HCT116 (cell line): ENCODE measurements at regions not wholly inside any gene's neighbourhood (a gene's known extent, or its start where the extent isn't known, plus 50 kb on each side); places are given as distances from the start of the nearest gene placed in this dataset.

ENCODE experiments used
- ATAC-seq: fragments of 200-7000 bp; cut with Tn5 transposase; 2 replicates; pipeline ENCODE4 v1.9.1; 2020; ENCODE audit warnings: mild to moderate bottlenecking, moderate library complexity
- BruUV-seq: library from RNA; stranded (reverse); fragments of 400-500 nt; replicated peaks from 2 replicates; lab custom pipeline; 2021; lab: Mats Ljungman, UMichigan
- CTCF ChIA-PET: fragments of 300-600 bp; sonication (Branson Sonifier 250); formaldehyde crosslinking; loops from one replicate; lab custom pipeline; 2021; ENCODE audit warnings: antibody characterized with exemption; lab: Charles Lee
- POLR2A ChIA-PET: fragments of 300-600, 350-600 bp; sonication (Branson Sonifier 250); formaldehyde crosslinking; loops from one replicate; lab custom pipeline; 2021; ENCODE audit warnings: antibody characterized with exemption; lab: Charles Lee
- RAD21 ChIA-PET, 2 experiments: fragments of 300-600 bp; sonication (Branson Sonifier 250); formaldehyde crosslinking; loops; one replicate each; lab custom pipeline; 2023; ENCODE audit warnings: low total read pairs in 2 of 2; ENCODE audit not compliant: uncharacterized antibody in 2 of 2, unreplicated experiment in 2 of 2, low non-redundant PET in 1 of 2; lab: Charles Lee
- DNase-seq: peaks from one replicate; pipeline ENCODE4 v3.0.0-alpha.2; 2010; ENCODE audit warnings: low read depth, low spot score
- H2AFZ ChIP-seq: fragments of 200-600 bp; shearing (Covaris generic), sonication (generic); 2 replicates; pipeline ENCODE4 v1.6.1; 2017; ENCODE audit warnings: low read depth, mixed run types, mixed read lengths, antibody characterized with exemption, low read length; ENCODE audit not compliant: poor library complexity, severe bottlenecking
- H3K27ac ChIP-seq: 2 replicates; pipeline ENCODE4 v1.5.1; 2012; ENCODE audit warnings: low read depth, low read length
- H3K27me3 ChIP-seq: fragments of 200-600 bp; sonication (generic); 2 replicates; pipeline ENCODE4 v1.6.1; 2016; ENCODE audit warnings: mixed run types, low read length, mixed read lengths; ENCODE audit not compliant: insufficient read depth
- H3K36me3 ChIP-seq, 2 experiments: fragments of 200-500 bp in 1 of 2; fragments of 200-600 bp in 1 of 2; sonication (Bioruptor generic) in 1 of 2; sonication (generic) in 1 of 2; 2 replicates each; pipeline versions ENCODE4 v1.5.1 to v1.6.1; 2014 to 2016; ENCODE audit warnings: low read length in 2 of 2, inconsistent platforms in 1 of 2, mixed read lengths in 1 of 2, mixed run types in 1 of 2; ENCODE audit not compliant: insufficient read depth in 2 of 2, control insufficient read depth in 1 of 2
- H3K4me1 ChIP-seq, 2 experiments: fragments of 200-600 bp in 1 of 2; sonication (generic) in 1 of 2; 2 replicates each; pipeline versions ENCODE4 v1.5.1 to v1.6.1; 2012 to 2017; ENCODE audit warnings: low read length in 2 of 2, inconsistent platforms in 1 of 2, mild to moderate bottlenecking in 1 of 2, mixed read lengths in 1 of 2, mixed run types in 1 of 2, moderate library complexity in 1 of 2; ENCODE audit not compliant: insufficient read depth in 2 of 2, control insufficient read depth in 1 of 2
- H3K4me2 ChIP-seq: fragments of 200-600 bp; sonication (generic); 2 replicates; pipeline ENCODE4 v1.6.1; 2017; ENCODE audit warnings: mixed run types, low read length, mixed read lengths
- H3K4me3 ChIP-seq, 2 experiments: fragments of 200-600 bp in 1 of 2; sonication (generic) in 1 of 2; replicated peaks in 1 of 2; 2 replicates each; pipeline ENCODE4 v1.5.1; 2011 to 2016; ENCODE audit warnings: low read length in 2 of 2, control low read depth in 1 of 2, low read depth in 1 of 2, mild to moderate bottlenecking in 1 of 2, mixed read lengths in 1 of 2, mixed run types in 1 of 2
- H3K79me2 ChIP-seq: fragments of 200-600 bp; sonication (generic); 2 replicates; pipeline ENCODE4 v1.6.1; 2017; ENCODE audit warnings: mild to moderate bottlenecking, mixed run types, low read length, moderate library complexity, mixed read lengths; ENCODE audit not compliant: insufficient read depth
- H3K9ac ChIP-seq: fragments of 200-600 bp; sonication (generic); 2 replicates; pipeline ENCODE4 v1.6.1; 2016; ENCODE audit warnings: low read length, mixed read lengths
- H3K9me2 ChIP-seq: fragments of 200-600 bp; sonication (generic), shearing (Covaris generic); 2 replicates; pipeline ENCODE4 v1.6.1; 2017; ENCODE audit warnings: mixed run types, mild to moderate bottlenecking, moderate library complexity; ENCODE audit not compliant: insufficient read depth
- H3K9me3 ChIP-seq, 2 experiments: fragments of 200-500 bp in 1 of 2; fragments of 200-600 bp in 1 of 2; sonication (Bioruptor generic) in 1 of 2; sonication (generic) in 1 of 2; 2 replicates each; pipeline ENCODE4 v1.6.1; 2014 to 2017; ENCODE audit warnings: low read length in 2 of 2, mixed read lengths in 2 of 2, inconsistent platforms in 1 of 2, low read depth in 1 of 2, mild to moderate bottlenecking in 1 of 2, mixed run types in 1 of 2, moderate library complexity in 1 of 2; ENCODE audit not compliant: control insufficient read depth in 1 of 2, insufficient read depth in 1 of 2
- H4K20me1 ChIP-seq: fragments of 200-600 bp; sonication (generic), shearing (Covaris generic); 2 replicates; pipeline ENCODE4 v1.6.1; 2017; ENCODE audit warnings: mixed run types, mild to moderate bottlenecking, moderate library complexity; ENCODE audit not compliant: insufficient read depth
- ATF3 ChIP-seq: IDR thresholded peaks from 2 replicates; pipeline ENCODE4 v1.6.1; 2012
- CEBPB ChIP-seq: IDR thresholded peaks from 2 replicates; pipeline ENCODE4 v1.6.1; 2012; ENCODE audit warnings: low read depth
- ELF1 ChIP-seq: IDR thresholded peaks from 2 replicates; pipeline ENCODE4 v1.6.1; 2012; ENCODE audit warnings: low read depth, borderline replicate concordance
- EZH2 ChIP-seq: fragments of 200-600 bp; sonication (generic); IDR thresholded peaks from 2 replicates; pipeline ENCODE4 v1.6.1; 2017; ENCODE audit warnings: antibody characterized with exemption, mixed run types
- EZH2phosphoT487 ChIP-seq: fragments of 200-600 bp; IDR thresholded peaks from 2 replicates; pipeline ENCODE4 v1.6.1; 2018; ENCODE audit warnings: antibody characterized with exemption, borderline replicate concordance
- FOSL1 ChIP-seq: IDR thresholded peaks from 2 replicates; pipeline ENCODE4 v1.6.1; 2012; ENCODE audit warnings: low read depth
- JUND ChIP-seq: IDR thresholded peaks from 2 replicates; pipeline ENCODE4 v1.6.1; 2012
- MAX ChIP-seq: IDR thresholded peaks from 2 replicates; pipeline ENCODE4 v1.6.1; 2012
- POLR2AphosphoS5 ChIP-seq: IDR thresholded peaks from 2 replicates; pipeline ENCODE4 v1.6.1; 2011; ENCODE audit warnings: mild to moderate bottlenecking, low read depth, low read length, moderate library complexity
- RAD21 ChIP-seq: IDR thresholded peaks from 2 replicates; pipeline ENCODE4 v1.6.1; 2012; ENCODE audit warnings: low read depth, mild to moderate bottlenecking
- SP1 ChIP-seq: IDR thresholded peaks from 2 replicates; pipeline ENCODE4 v1.6.1; 2012; ENCODE audit warnings: low read depth
- SRF ChIP-seq: IDR thresholded peaks from 2 replicates; pipeline ENCODE4 v1.6.1; 2012; ENCODE audit warnings: low read depth
- TCF7L2 ChIP-seq: IDR thresholded peaks from 2 replicates; pipeline ENCODE4 v1.7.0; 2011; ENCODE audit warnings: borderline replicate concordance, inconsistent platforms; ENCODE audit not compliant: insufficient read depth, insufficient read length; ENCODE audit errors: extremely low read depth
- YY1 ChIP-seq: IDR thresholded peaks from 2 replicates; pipeline ENCODE4 v1.6.1; 2011; ENCODE audit warnings: low read length, low read depth, moderate library complexity, mild to moderate bottlenecking; ENCODE audit not compliant: insufficient replicate concordance; ENCODE audit errors: extremely low read depth
- ZFX ChIP-seq: fragments of 450-650 bp; IDR thresholded peaks from 2 replicates; pipeline ENCODE4 v1.6.1; 2017
- ZNF274 ChIP-seq: fragments of 200-500 bp; sonication (Bioruptor generic); IDR thresholded peaks from 2 replicates; pipeline ENCODE4 v1.6.1; 2014; ENCODE audit warnings: mild to moderate bottlenecking, low read depth, low read length, inconsistent platforms
- intact Hi-C: fragments of 100-400 bp; cut with micrococcal nuclease; formaldehyde crosslinking; loops from 2 replicates; pipeline ENCODE4 v1.10.0; 2022
- TF ChIP-seq, protein P1 (sequence below): IDR thresholded peaks from 2 replicates; pipeline ENCODE4 v1.6.1; 2012; ENCODE audit warnings: low read depth

DNA sequence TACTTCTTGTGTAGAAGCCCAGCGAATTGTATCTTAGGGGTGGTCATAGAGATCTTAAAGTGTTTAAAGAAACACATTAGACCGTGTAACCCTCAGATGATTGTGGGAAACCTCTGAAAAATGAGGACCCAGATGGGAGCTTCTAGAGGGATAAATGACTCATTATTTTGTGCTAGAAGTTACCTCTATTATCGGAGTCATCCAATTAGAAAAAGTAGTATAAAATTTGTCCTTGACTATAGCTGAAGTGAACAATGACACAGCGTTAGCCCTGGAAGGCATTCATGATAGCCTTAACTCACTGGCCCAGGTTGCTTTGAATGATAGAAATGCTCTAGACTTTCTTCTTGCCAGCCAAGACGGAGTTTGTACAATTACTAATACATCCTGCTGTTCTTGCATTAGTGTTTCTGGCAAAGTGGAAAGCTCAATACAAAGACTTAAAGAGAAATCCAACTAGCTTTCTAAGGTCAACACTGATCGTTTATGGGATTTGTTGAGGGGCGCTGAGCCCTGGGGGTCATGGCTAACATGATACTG lies 178.9 kb upstream of the VEGFC start:
- Histone ChIP-seq H3K4me2 (no peak overlapping the region), H3K27ac (no peak overlapping the region), H3K9me3 (no peaks in the 10 kb centered on the region), H3K79me2 (no peaks in the 10 kb centered on the region), H3K9me2 (no peaks in the 10 kb centered on the region), H4K20me1 (no peaks in the 10 kb centered on the region), H3K36me3 (no peaks in the 10 kb centered on the region), H2AFZ (no peak overlapping the region), H3K4me1 (no peaks in the 10 kb centered on the region), H3K4me3 (no peak overlapping the region), H3K27me3 (no peaks in the 10 kb centered on the region), H3K9ac (no peak overlapping the region)
- intact Hi-C loops: no loop called here
- RAD21 ChIA-PET: no interaction called here
- TF ChIP-seq JUND (no peak), CEBPB (no peak), TCF7L2 (no peak), FOSL1 (no peak), ZFX (no peak), EZH2phosphoT487 (no peak), POLR2AphosphoS5 (no peak), YY1 (no peak), SP1 (no peak)
- POLR2A ChIA-PET: no interaction called here
- DNase-seq (no peak), ATAC-seq (no peak)
- CTCF ChIA-PET: no interaction called here
- no TSS peak for BruUV-seq

DNA sequence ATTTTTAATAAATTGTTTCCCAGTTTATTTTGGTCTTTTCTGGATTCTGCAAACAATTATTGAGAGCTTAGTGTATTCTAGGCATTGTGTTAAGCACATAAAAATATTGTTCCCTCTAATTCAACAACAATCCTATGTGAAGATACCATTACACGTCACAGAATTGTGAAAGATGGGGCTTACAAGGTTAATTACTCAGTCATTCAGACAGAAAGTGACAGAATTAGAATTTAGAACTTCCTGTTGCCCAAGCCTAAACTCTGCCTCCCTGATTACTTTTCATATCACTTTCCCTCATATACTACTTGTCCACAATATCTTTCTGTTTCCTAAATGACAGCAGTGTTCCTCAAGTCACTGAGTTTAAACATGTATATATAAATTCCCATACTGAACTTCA lies 186.7 kb upstream of the VEGFC start:
- no peak overlapping the region for H3K9ac ChIP-seq
- no peak overlapping the region for H3K4me3 ChIP-seq
- H3K4me1 ChIP-seq: no peaks in the 10 kb centered on the region
- no peak overlapping the region for H2AFZ ChIP-seq
- no peaks in the 10 kb centered on the region for H3K27me3 ChIP-seq
- no peak for ATAC-seq
- POLR2A ChIA-PET: no interaction called here
- no peaks in the 10 kb centered on the region for H4K20me1 ChIP-seq
- CTCF ChIA-PET: interaction anchor here (1.6 kb wide), 1 partner anchor 16 kb away, joined by 7 read pairs; no protein-coding TSS in a partner anchor
- DNase-seq: no peak
- no peaks in the 10 kb centered on the region for H3K36me3 ChIP-seq
- intact Hi-C loops: no loop called here
- no peak overlapping the region for H3K27ac ChIP-seq
- RAD21 ChIA-PET: no interaction called here
- no peaks in the 10 kb centered on the region for H3K79me2 ChIP-seq
- H3K9me3 ChIP-seq: no peaks in the 10 kb centered on the region
- H3K9me2 ChIP-seq: no peaks in the 10 kb centered on the region
- no TSS peak for BruUV-seq
- H3K4me2 ChIP-seq: no peak overlapping the region
- no peak for TF ChIP-seq YY1
- TF ChIP-seq ZFX: no peak
- no peak for TF ChIP-seq SRF
- no peak for TF ChIP-seq SP1
- no peak for TF ChIP-seq MAX
- TF ChIP-seq FOSL1: no peak
- TF ChIP-seq RAD21: no peak
- TF ChIP-seq ATF3: no peak
- TF ChIP-seq, protein P1, sequence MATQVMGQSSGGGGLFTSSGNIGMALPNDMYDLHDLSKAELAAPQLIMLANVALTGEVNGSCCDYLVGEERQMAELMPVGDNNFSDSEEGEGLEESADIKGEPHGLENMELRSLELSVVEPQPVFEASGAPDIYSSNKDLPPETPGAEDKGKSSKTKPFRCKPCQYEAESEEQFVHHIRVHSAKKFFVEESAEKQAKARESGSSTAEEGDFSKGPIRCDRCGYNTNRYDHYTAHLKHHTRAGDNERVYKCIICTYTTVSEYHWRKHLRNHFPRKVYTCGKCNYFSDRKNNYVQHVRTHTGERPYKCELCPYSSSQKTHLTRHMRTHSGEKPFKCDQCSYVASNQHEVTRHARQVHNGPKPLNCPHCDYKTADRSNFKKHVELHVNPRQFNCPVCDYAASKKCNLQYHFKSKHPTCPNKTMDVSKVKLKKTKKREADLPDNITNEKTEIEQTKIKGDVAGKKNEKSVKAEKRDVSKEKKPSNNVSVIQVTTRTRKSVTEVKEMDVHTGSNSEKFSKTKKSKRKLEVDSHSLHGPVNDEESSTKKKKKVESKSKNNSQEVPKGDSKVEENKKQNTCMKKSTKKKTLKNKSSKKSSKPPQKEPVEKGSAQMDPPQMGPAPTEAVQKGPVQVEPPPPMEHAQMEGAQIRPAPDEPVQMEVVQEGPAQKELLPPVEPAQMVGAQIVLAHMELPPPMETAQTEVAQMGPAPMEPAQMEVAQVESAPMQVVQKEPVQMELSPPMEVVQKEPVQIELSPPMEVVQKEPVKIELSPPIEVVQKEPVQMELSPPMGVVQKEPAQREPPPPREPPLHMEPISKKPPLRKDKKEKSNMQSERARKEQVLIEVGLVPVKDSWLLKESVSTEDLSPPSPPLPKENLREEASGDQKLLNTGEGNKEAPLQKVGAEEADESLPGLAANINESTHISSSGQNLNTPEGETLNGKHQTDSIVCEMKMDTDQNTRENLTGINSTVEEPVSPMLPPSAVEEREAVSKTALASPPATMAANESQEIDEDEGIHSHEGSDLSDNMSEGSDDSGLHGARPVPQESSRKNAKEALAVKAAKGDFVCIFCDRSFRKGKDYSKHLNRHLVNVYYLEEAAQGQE: no peak
- no peak for TF ChIP-seq ELF1
- TF ChIP-seq JUND: no peak
- no peak for TF ChIP-seq ZNF274
- TF ChIP-seq EZH2phosphoT487: no peak
- TF ChIP-seq EZH2: no peak
